HG02642 (cell line): ENCODE measurements at regions not wholly inside any gene's neighbourhood (a gene's known extent, or its start where the extent isn't known, plus 50 kb on each side); places are given as distances from the start of the nearest gene placed in this dataset.
"Not testable (repeated sequence)": the region's sequence is repeated elsewhere in the genome, so short reads cannot be mapped to it uniquely, and the experiment has no call there.

Experiments
- ATAC-seq: cut with Tn5 transposase; IDR thresholded peaks from one replicate; pipeline ENCODE4 v1.9.1; 2021; ENCODE audit warnings: mild to moderate bottlenecking; ENCODE audit not compliant: unreplicated experiment, poor library complexity

DNA sequence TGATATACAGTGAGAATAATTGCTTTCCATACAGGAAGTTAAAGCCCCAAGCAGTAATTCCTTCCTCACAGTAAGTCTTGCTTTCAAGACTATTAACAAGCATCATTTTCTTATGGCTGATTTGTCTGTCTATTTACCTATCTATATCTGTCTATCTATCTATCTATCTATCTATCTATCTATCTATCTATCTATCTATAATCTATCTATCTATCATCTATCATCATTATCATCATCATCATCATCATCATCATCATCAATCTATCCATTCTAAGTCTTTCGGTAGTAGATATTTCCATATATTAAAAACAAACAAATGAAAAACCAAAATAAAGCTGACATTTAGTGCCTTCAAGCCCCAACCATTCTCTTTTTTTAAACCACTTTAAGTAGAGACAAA, 224.4 kb upstream of the RXFP2 start:
- ATAC-seq = no peak

DNA sequence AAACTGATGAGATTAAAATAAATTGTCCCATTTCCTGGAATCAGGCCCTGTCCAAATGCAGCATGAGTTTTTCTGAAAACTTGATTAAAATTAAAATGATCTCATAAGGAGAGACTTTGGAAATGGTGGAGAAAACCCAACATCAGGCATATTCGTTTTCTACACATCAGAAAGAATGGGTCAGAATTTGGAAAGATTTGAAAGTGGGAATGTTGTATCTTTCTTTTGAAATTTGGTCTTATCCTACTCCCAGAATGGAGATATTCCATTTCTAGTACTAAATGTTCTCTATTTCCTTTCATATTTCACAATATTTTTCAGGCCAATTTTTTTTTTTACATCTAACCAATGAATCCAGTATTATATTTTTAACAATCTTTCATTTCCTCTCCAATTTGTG, 223.9 kb upstream of the RXFP2 start:
- no peak for ATAC-seq

DNA sequence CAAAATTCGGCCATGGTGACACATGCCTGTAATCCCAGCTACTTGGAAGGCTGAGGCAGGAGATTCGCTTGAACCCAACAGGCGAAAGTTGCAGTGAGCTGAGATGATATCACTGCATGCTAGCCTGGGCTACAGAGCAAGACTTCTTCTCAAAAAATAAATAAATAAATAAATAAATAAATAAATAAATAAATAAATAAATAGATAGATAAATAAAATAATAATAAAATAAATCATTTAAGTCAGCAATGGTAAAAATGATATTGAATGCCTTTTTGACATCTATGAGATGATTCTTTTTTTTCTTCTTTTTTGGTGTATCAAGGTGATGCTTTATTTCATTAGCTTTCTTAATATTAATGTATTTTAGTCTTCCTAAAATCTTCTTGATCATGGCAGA, 221.7 kb upstream of the RXFP2 start:
- ATAC-seq = no peak

DNA sequence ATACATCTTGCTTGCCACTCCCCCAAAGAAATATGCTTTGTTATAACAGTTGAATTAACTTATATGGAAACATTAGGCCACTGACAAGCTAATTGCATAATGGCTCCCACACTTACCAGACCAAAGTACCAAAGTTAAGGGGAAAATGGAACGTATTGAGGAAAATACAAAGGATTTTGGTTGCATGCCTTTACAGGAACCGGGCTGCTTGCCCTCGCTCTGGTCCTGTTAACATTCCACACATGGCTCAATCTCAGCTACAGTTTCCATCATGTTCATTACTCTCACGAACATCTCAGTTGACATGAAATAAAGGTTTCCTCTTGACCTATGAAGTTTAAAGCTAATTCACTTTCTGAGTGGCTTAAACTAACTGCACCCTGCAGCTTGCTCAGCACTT, 220.7 kb upstream of the RXFP2 start:
- ATAC-seq = no peak

DNA sequence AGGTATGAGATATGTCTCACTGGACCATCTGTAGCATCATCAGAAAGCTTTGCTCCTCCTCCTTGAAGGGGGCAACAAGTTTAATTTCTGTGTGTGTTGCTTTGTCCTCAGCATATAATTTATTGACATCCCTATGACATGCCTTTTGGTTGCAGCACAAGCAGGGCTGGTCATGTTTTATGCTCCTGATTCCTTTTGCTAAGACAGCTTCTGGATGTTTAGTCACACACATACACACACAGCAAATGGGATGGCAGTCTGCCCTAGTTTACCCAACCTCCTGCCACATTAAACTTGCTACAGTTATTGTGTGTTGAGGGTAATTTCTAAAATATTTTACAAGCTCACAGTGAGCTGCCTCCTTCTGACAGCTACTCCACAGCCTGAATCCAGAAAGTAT, 217.9 kb upstream of the RXFP2 start:
- ATAC-seq = no peak

DNA sequence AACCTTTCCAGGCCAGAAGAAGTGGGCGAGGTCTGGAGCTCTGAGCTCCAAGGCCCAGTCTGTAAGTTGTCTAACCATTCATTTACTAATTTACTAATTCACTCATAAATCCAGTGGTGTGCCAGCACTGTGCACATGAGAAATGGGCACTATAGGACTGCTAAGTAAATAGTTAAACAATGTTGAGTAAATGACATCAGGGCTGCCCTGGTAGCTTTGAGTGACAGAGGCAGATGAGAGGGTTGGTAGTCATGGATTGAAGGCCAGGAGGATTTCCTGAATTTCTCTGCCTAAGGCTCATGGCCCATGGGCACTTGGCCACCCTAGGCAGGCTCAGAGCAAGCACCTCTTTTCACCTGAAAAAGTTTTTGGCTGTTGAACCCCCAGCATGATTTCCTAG, 216.9 kb upstream of the RXFP2 start:
- ATAC-seq = no peak

DNA sequence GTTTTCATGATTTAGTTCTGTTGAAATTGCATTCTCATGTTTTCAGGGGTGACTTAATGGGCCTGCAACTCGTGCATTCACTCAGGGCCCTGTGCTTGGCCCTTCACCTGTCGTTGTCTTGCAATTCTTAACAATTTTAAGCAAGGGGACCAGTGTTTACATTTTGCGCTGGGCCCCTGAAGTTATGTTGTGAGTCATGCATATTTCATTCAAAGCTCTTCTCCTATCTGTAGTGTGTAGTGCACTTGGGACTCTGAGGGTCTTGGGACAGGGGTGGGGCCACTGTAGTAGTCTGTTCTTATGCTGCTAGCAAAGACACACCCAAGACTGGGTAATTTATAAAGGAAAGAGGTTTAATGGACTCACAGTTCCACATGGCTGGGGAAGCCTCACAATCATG, 211.2 kb upstream of the RXFP2 start:
- ATAC-seq = no peak

DNA sequence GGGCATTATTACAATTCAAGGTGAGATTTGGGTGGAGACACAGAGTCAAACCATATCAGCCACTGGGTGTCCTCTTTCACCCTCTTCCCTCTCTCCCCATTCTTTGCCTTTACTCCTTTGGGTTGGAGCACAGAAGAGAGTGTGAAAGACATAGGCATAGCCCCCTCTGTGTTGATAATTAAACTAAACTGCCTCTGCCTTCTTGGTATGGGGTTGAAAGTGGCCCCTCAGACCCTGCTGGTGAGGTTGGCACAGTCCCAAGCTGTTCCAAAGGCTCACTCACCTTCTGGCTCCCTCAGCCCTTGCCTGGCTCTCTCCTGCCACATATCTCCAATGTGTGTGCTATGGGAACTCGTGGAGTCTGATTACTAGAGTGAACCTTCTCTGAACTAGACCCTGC, 210.6 kb upstream of the RXFP2 start:
- no peak for ATAC-seq

DNA sequence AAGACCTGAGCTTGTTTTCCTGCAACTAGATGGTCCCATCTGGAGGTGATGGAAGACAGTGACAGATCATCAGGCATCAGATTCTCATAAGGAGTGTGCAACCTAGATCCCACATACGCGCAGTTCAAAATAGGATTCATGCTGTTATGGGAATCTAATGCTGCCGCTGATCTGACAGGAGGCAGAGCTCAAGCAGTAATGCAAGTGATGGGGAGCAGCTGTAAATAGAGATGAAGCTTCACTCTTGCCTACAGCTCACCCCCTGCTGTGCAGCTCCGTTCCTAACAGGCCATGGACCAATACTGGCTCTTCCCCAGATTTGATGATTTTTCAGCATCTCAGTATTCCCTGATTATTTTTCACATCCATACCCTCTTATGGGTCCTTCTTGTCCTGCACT, 208.4 kb upstream of the RXFP2 start:
- no peak for ATAC-seq

DNA sequence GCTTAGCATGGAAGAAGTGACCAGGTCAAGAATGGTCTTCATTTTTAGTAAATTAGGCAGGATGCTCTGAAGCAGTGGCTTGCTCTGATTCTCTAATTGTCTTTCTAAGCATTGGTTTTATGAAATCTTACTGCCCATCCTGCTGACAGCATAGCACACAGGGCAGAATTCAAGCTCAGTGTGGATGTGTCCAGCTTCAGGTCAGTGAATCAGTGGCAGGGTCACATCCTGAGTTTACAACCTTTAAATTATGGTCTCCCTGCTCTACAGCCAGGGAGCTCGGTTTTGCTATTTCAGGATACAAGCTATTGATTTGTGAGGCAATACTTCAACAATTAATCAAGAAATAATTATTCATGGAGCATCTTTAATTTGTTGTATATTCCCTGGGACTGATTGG, 202.3 kb upstream of the RXFP2 start:
- ATAC-seq = no peak

DNA sequence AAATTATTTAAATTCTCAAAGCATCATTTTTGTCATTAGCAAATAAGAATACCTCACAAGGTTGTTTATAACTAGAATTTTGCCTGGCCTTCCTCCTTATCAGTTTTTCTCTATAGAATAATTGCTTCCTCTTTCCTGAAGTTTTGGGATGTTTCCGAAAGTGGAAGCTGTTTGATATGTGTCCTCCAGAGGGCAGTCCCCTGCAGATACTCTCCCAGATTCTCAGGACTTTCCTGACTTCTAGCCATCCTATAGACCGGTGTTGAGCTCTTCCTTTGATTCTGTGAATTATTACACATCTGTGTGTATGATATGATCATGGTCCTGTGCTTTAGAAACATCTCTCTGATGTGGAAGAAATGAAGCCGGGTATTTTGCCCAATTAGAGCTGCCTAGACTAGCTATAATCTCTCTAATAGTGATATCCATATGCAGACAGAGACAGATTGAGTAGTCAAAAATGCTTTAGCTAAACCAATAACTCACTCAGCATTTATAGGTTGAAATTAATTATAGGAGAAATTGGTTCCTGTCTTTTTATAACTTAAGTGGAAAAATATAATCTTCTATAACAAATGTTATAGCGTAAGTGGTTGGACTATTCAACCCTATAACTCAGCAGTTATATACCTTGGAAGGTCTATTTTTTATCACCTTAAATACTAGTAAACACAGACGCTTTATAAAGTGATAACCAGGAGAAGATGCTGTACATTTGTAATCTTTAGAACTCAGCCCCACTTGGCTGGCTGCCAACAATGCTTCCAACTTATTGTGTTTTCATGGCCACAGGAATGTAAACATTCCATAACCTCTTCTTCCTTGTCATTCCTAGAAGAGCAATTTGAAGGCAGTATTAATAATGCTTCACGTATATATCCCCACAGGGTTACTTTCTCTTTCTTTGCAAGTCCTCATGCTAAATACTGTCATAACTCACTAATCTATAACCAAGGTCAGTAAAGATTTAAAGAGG, 201.0 kb upstream of the RXFP2 start:
- ATAC-seq = no peak

DNA sequence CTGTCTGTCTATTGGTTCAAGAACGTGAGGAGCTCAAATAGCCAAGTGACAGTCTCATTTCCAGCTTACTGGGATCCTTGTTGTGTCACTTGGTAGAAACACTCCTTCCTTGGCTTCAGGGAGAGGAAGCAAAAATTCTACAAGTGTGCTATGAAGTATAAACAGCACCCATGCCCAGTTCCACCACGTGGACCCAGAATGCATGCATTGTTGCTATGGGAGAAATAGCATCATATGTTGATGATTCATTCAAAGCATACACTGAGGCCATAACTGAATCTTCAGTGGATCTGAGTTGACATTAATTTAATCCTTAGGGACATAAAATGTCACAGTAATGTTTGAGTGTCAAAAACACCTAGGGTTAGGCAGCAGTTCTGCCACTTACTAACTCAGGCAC, 199.0 kb upstream of the RXFP2 start:
- no peak for ATAC-seq

DNA sequence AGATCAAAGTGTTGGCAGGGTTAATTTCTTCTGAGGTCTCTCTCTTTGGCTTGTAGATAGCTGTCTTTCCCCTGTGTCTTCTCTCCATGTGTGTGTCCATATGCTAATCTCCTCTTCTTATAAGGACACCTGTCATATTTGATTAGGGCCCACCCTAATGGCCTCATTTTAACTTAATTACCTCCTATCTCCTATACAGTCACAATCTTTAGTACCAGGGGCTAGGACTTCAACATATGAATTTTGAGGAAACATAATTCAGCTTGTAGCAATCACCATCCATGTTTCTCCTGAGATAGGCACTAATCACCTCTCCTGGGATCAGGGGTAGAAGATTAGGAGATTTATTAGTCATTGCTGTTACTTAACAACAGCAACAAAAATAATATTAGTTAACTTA, 196.1 kb upstream of the RXFP2 start:
- no peak for ATAC-seq

DNA sequence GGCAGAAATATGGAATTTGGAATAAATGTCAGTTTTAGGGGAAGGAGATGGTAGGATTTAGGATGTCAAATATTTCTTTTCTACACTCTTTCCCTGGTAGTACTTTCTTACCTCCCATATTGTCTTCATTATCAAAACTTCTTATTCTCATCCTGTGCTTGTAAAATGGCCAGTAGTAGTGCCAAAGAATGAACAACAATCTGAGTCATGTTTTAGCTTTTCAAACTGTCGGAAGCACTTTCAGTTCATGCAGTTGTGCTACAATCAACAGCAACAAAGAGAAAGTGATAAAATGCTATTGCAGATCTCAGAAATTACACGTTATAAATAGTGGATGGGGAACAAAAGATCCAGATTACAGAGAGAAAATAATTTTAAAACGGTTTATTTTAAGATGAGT, 193.7 kb upstream of the RXFP2 start:
- no peak for ATAC-seq

DNA sequence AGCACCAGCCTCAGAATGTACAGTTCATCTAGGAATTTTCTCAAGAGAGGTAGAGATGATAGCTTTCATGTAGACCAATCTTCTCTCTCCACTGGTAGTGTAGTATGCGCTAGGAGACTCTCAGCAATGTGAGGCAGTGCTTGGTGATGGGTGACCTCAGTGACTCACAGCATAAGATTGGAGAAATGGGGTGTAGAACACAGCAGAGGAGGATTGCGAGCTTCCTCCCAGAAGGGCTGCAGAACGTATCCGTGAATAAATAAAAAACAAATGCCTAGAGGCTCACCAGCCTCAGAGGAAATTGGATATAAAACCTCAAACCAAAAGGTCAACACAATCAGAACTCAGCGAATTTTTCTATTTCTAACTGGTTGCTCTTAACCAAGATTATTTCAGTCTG, 182.9 kb upstream of the RXFP2 start:
- ATAC-seq = no peak

DNA sequence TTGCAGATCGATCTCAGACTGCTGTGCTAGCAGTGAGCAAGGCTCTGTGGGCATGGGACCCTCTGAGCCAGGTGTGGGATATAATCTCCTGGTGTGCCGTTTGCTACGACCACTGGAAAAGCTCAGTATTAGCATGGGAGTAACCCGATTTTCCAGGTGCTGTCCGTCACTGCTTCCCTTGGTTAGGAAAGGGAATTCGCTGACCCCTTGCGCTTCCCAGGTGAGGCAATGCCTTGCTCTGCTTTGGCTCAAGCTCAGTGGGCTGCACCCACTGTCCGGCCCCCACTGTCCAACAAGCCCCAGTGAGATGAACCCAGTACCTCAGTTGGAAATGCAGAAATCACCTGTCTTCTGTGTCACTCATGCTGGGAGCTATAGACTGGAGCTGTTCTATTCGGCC, 155.1 kb upstream of the RXFP2 start:
- not testable (repeated sequence) for ATAC-seq

DNA sequence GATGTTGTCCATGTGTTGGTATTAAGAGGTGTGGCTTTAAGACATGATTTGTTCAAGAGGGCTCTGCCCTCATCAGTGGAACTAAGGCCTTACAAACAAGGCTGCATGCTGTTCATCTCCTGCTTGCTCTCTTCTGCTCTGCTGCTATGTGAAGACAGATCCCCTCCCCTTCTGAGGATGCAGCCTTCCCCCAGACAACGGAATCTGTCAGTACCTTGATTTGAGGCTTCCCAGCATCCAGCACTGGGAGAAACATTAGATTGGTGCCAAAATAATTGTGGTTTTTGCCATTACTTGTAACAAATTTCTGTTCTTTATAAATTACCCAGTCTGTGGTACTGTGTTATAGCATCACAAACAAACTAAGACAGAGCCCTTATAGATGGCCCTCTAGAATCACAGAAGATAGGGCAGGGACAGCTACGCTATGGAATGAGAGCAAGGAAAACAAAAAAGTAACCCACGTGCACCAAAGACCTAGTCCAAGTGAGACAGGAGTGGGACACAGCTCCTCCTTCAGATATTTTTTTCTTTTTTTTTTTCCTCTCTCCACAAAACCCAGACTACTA, 151.5 kb upstream of the RXFP2 start:
- ATAC-seq = no peak

DNA sequence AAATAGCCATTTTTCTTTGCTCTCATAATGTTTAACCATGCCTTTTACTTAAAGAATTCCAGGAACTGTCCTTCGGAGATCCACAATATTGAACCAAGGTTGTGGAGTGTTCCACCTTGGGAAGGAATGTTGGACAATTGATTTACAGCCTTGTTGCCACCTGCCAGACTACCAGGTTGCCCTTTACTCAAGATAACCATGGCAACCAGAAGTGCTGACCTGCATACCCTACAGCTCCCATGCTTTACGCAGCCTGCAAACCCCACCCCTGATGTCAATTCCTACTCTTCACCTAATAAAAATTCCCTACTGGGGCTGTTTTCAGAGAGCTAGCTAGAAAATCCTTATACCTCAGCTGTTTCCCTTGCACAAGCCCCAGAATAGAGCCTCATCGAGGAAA, 151.0 kb upstream of the RXFP2 start:
- ATAC-seq = no peak

DNA sequence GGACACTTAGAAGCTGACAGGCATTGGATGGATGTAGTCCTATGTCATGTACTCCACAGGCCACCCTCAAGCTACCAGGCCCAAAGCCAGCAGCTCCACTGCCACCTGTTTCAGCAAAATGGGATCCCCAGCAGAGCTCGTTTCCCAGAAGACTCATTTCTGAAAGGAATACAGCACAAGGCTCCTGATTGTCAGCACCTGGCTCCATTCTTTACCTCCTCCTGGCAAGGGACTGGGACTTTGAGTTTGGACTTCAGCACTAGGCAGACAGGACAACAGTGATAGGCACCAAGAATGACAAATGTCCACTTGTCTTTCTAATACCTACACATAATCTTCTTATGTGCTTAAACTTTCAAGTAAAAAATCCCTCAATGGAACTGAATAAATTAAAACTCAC, 150.4 kb upstream of the RXFP2 start:
- no peak for ATAC-seq

DNA sequence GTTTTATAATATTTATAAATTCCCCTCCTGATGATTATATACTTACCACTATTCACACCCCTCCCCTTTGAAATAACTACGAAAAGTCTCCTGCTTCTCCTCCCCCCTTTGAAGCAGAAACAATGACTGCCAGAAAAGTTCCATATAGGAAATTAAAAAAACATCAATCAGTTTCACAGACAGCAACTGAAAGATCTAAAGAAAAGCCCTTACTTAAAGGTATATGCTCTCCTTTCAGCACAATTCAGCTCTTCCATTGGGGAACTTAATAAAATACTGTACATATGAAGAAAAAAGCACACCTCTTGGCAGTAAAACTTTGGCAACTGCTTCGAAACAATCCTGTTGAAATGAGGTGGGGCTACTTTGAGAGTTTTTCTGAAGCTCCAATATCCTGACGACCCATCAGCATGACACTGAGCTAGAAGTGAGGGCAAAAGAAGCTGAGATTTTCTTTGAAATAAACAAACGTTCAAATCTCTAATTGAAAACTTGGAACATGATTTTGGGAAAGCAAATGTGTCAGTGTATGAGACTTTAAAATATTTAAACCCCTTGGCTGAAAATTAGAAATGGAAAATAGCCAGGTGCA, 147.6 kb upstream of the RXFP2 start:
- no peak for ATAC-seq

DNA sequence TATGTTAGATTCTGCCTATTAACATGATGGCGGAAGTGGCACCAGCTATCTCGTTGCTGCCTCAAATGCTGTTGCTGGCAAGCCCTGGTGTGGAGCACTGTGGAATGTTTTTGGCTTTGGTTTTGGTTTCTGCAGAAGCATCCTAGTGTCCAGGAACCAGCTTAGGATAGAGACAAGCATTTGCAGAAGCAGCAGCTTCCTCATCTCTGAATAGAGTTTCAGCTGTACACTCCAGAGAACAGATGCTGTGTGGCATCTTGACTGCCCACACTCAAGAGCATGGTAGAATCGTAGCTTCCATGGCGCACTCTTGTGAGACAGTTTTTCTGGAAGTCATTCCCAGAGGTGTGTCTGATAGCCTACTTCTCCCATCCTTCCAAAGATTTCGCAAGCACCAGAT, 145.3 kb upstream of the RXFP2 start:
- ATAC-seq = no peak

DNA sequence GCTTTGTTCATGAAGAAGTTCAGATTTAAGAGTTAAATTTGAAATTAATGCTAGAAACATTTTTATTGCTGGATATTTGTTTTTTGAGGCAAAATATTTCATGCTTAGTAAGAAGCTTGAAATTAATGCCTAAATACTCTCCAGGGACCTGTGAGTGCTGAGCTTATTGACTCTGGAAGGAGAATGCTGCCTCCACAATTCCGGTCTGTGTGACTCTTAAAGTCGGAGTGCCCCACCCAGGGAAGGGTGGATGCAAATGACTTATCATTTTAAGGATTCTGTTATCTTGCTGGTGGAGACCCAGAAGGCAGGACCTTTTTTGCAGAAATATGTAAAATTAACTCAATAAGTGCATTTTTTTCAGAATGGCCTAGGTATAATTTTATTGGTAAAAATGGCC, 143.8 kb upstream of the RXFP2 start:
- no peak for ATAC-seq
